NCI-H526 (cell line): ENCODE measurements at regions not wholly inside any gene's neighbourhood (a gene's known extent, or its start where the extent isn't known, plus 50 kb on each side); places are given as distances from the start of the nearest gene placed in this dataset.
A peak's percentile ranks its signal among the peaks of the same experiment; 100 is the strongest.
"Not testable (repeated sequence)": the region's sequence is repeated elsewhere in the genome, so short reads cannot be mapped to it uniquely, and the experiment has no call there.

Experiments
- DNase-seq, 2 experiments: peaks; one replicate each; lab custom pipeline; 2025; lab: John Stamatoyannopoulos, UW

DNA sequence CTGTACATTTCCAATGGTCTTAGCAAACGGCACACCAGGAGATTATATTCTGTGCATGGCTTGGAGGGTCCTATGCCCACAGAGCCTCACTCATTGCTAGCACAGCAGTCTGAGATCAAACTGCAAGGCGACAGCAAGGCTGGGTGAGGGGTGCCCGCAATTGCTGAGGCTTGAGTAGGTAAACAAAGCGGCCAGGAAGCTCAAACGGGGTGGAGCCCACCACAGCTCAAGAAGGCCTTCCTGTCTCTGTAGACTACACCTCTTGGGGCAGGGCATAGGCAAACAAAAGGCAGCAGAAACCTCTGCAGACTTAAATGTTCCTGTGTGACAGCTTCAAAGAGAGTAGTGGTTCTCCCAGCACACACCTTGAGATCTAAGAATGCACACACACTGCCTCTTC is 91.3 kb downstream of the OR4A5 start:
- DNase-seq: not testable (repeated sequence)

DNA sequence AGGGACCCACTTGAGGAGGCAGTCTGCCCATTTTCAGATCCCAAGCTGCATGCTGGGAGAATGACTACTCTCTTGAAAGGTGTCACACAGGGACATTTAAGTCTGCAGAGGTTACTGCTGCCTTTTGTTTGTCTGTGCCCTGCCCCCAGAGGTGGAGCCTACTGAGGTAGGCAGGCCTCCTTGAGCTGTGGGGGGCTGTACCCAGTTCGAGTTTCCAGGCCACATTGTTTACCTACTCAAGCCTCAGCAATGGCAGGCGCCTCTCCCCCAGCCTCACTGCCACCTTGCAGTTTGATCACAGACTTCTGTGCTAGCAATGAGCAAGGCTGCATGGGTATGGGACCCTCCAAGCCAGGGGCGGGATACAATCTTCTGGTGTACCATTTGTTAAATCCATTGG is 126.0 kb downstream of the OR4A5 start:
- no peak for DNase-seq

DNA sequence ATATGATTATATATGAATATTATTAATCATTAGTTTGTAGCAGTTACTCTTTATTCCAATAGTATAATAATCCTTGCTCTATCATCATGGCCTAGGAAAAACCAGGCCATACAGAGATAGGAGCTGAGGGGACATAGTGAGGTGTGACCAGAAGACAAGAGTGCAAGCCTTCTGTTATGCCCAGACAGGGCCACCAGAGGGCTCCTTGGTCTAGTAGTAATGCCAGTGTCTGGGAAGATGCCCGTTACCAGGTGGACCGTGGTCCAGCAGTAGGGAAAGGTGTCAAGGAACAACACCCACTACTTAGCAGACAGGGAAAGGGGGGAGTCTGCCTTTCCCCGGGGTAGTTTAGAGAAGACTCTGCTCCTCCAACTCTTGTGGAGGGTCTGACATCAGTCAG is 148.4 kb downstream of the OR4A5 start:
- DNase-seq: peak in 1 of 2 experiments; percentile 12
